ENCODE measurements at regions not wholly inside any gene's neighbourhood (a gene's known extent, or its start where the extent isn't known, plus 50 kb on each side); places are given as distances from the start of the nearest gene placed in this dataset.

DNA sequence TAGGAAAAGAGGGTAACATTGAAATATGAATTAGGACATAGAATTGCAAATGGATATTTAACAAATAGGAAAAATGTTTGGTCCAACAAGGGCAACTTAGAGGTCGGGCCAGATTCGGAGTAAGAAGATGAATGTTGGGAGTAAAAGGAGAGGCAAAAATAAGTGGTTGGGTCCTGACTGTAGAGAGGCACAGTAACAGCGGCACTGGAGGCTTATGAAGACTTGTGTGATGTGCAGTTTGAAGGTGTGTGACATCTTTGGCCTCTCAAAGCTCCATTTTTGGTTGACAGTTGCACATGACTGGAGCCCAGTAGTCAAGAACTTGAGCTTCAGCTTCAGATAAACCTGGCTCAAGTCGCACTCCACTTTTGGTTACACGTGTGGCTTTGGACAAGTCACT is 109.9 kb upstream of the PAXBP1 start:
- TF ChIP-seq, protein P1, sequence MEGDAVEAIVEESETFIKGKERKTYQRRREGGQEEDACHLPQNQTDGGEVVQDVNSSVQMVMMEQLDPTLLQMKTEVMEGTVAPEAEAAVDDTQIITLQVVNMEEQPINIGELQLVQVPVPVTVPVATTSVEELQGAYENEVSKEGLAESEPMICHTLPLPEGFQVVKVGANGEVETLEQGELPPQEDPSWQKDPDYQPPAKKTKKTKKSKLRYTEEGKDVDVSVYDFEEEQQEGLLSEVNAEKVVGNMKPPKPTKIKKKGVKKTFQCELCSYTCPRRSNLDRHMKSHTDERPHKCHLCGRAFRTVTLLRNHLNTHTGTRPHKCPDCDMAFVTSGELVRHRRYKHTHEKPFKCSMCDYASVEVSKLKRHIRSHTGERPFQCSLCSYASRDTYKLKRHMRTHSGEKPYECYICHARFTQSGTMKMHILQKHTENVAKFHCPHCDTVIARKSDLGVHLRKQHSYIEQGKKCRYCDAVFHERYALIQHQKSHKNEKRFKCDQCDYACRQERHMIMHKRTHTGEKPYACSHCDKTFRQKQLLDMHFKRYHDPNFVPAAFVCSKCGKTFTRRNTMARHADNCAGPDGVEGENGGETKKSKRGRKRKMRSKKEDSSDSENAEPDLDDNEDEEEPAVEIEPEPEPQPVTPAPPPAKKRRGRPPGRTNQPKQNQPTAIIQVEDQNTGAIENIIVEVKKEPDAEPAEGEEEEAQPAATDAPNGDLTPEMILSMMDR (optimal IDR thresholded peaks at IDR 0.05 in 1 of 3, IDR thresholded peaks at IDR 0.05 in 1 of 3, conservative IDR thresholded peaks at IDR 0.05 in 1 of 3; ENCODE audit: extremely low read depth in 1 of 3, insufficient read depth in 2 of 3, low read length in 3 of 3): no peak
- no peak for TF ChIP-seq EZH2 (IDR thresholded peaks at IDR 0.05; ENCODE audit: low read length)

Data from keratinocyte (primary cell).